Panc1 (cell line): ENCODE measurements at regions not wholly inside any gene's neighbourhood (a gene's known extent, or its start where the extent isn't known, plus 50 kb on each side); places are given as distances from the start of the nearest gene placed in this dataset.

Experiments
- ATAC-seq: fragments of 200-7000 bp; cut with Tn5 transposase; 2 replicates; pipeline ENCODE4 v1.9.1; 2020; ENCODE audit warnings: mild to moderate bottlenecking, moderate library complexity
- BruUV-seq: library from RNA; stranded (reverse); fragments of 400-500 nt; replicated peaks from 2 replicates; lab custom pipeline; 2021; lab: Mats Ljungman, UMichigan
- CTCF ChIA-PET: fragments of 300-600 bp; sonication (Branson Sonifier 250); formaldehyde crosslinking; loops from one replicate; lab custom pipeline; 2022; ENCODE audit warnings: antibody characterized with exemption; lab: Charles Lee
- POLR2A ChIA-PET: fragments of 300-600 bp; sonication (Branson Sonifier 250); formaldehyde crosslinking; loops from one replicate; lab custom pipeline; 2022; ENCODE audit warnings: antibody characterized with exemption; lab: Charles Lee
- DNase-seq: peaks from one replicate; pipeline ENCODE4 v3.0.0-alpha.2; 2010; ENCODE audit warnings: low read depth, low spot score
- H3K27ac ChIP-seq: 2 replicates; pipeline ENCODE4 v1.5.1; 2011; ENCODE audit warnings: mild to moderate bottlenecking, low read length, inconsistent platforms
- H3K27me3 ChIP-seq: fragments of 200-500 bp; sonication (Bioruptor generic); 2 replicates; pipeline ENCODE4 v1.6.0; 2014; ENCODE audit warnings: low read length, inconsistent platforms; ENCODE audit not compliant: control insufficient read depth, insufficient read depth
- H3K36me3 ChIP-seq: fragments of 200-500 bp; sonication (Bioruptor generic); 2 replicates; pipeline ENCODE4 v1.5.1; 2014; ENCODE audit warnings: inconsistent platforms, mild to moderate bottlenecking, low read length, moderate library complexity; ENCODE audit not compliant: control insufficient read depth, insufficient read depth
- H3K4me1 ChIP-seq: 2 replicates; pipeline ENCODE4 v1.5.1; 2011; ENCODE audit warnings: inconsistent platforms, mild to moderate bottlenecking, low read length, moderate library complexity; ENCODE audit not compliant: control insufficient read depth, insufficient read depth
- H3K4me3 ChIP-seq, 2 experiments: 2 replicates each; pipeline ENCODE4 v1.5.1; 2011 to 2012; ENCODE audit warnings: low read depth in 2 of 2, low read length in 2 of 2, mild to moderate bottlenecking in 2 of 2, inconsistent platforms in 1 of 2, moderate library complexity in 1 of 2
- H3K9me3 ChIP-seq: fragments of 200-500 bp; sonication (Bioruptor generic); 2 replicates; pipeline ENCODE4 v1.5.1; 2014; ENCODE audit warnings: low read depth, mild to moderate bottlenecking, inconsistent platforms, low read length, moderate library complexity; ENCODE audit not compliant: control insufficient read depth, insufficient read depth
- POLR2AphosphoS5 ChIP-seq: IDR thresholded peaks from 2 replicates; pipeline ENCODE4 v1.6.1; 2012; ENCODE audit warnings: mild to moderate bottlenecking, low read depth, low read length, moderate library complexity
- REST ChIP-seq, 2 experiments: IDR thresholded peaks; 2 replicates each; pipeline ENCODE4 v1.6.1; 2011 to 2012; ENCODE audit warnings: low read depth in 2 of 2, control low read depth in 1 of 2, low read length in 1 of 2, mild to moderate bottlenecking in 1 of 2, moderate library complexity in 1 of 2; ENCODE audit not compliant: insufficient read depth in 1 of 2
- SIN3A ChIP-seq: IDR thresholded peaks from 2 replicates; pipeline ENCODE4 v1.6.1; 2012; ENCODE audit warnings: low read depth, mild to moderate bottlenecking, low read length, moderate library complexity, borderline replicate concordance; ENCODE audit not compliant: insufficient read depth
- TCF7L2 ChIP-seq: IDR thresholded peaks from 2 replicates; pipeline ENCODE4 v1.6.1; 2011; ENCODE audit warnings: mild to moderate bottlenecking, low read depth, low read length, inconsistent platforms
- in situ Hi-C: cut with HindIII; loops from 2 replicates; pipeline ENCODE4 v1.10.0; 2016; ENCODE audit warnings: low sequenced_read_pairs, low pct_unique_long_range_greater_than_20kb
- intact Hi-C: fragments of 100-400 bp; cut with micrococcal nuclease; formaldehyde crosslinking; loops from one replicate; pipeline ENCODE4 v1.10.0; 2022; ENCODE audit not compliant: unreplicated experiment
- TF ChIP-seq, protein P1 (sequence below): fragments of 450-650 bp; IDR thresholded peaks from 2 replicates; pipeline ENCODE4 v1.5.1; 2017; ENCODE audit warnings: mild to moderate bottlenecking

DNA sequence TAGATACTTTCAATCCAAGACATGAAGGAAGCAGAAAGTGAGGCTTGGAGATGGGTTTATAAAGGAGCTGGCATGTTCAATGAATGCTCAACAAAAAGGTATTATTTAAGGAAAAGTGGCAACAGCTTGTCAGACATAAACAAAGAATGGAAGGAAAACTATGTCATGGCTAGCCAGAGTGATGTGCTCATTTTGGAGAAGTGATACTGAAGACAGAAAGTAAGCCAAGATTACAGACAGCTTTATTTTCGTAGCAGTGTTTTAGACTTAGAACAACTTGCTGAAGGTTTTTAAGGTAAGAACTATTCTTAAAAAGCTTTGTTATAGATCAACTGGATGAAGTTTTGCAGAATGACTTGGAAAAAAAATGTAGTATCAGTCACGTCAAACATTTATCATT lies 160.5 kb upstream of the FERD3L start:
- intact Hi-C loops, result no loop called here
- in situ Hi-C loops, result no loop called here
- DNase-seq (no peak), ATAC-seq (no peak)
- no peak overlapping the region for H3K27ac ChIP-seq
- CTCF ChIA-PET, result no interaction called here
- no peaks in the 10 kb centered on the region for H3K9me3 ChIP-seq
- TF ChIP-seq REST (IDR thresholded peaks at IDR 0.05; ENCODE audit: insufficient read depth in 1 of 2, low read depth in 2 of 2, low read length in 1 of 2) (no peak), SIN3A (no peak), TCF7L2 (no peak)
- TF ChIP-seq, protein P1, sequence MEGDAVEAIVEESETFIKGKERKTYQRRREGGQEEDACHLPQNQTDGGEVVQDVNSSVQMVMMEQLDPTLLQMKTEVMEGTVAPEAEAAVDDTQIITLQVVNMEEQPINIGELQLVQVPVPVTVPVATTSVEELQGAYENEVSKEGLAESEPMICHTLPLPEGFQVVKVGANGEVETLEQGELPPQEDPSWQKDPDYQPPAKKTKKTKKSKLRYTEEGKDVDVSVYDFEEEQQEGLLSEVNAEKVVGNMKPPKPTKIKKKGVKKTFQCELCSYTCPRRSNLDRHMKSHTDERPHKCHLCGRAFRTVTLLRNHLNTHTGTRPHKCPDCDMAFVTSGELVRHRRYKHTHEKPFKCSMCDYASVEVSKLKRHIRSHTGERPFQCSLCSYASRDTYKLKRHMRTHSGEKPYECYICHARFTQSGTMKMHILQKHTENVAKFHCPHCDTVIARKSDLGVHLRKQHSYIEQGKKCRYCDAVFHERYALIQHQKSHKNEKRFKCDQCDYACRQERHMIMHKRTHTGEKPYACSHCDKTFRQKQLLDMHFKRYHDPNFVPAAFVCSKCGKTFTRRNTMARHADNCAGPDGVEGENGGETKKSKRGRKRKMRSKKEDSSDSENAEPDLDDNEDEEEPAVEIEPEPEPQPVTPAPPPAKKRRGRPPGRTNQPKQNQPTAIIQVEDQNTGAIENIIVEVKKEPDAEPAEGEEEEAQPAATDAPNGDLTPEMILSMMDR, result no peak
- no TSS peak for BruUV-seq
- no peaks in the 10 kb centered on the region for H3K4me1 ChIP-seq
- no peaks in the 10 kb centered on the region for H3K27me3 ChIP-seq
- POLR2A ChIA-PET, result no interaction called here
- H3K36me3 ChIP-seq, result no peaks in the 10 kb centered on the region
- H3K4me3 ChIP-seq, result no peak overlapping the region

- no peak for ATAC-seq
- TF ChIP-seq, protein P1, result no peak
- TF ChIP-seq SIN3A (no peak), POLR2AphosphoS5 (no peak), REST (IDR thresholded peaks at IDR 0.05; ENCODE audit: insufficient read depth in 1 of 2, low read depth in 2 of 2, low read length in 1 of 2) (no peak), TCF7L2 (no peak)
- DNase-seq, result no peak
- no peaks in the 10 kb centered on the region for H3K27me3 ChIP-seq
- H3K4me3 ChIP-seq, result no peak overlapping the region
- no TSS peak for BruUV-seq
- H3K4me1 ChIP-seq, result no peaks in the 10 kb centered on the region
- H3K36me3 ChIP-seq, result no peaks in the 10 kb centered on the region
- ChIA-PET POLR2A (interaction anchor here (0.7 kb wide), 1 partner anchor 267 kb away, joined by 4 read pairs; no protein-coding TSS in a partner anchor), CTCF (no interaction called here)
- H3K9me3 ChIP-seq, result no peaks in the 10 kb centered on the region
- intact Hi-C loops (no loop called here), in situ Hi-C loops (no loop called here)
- no peak overlapping the region for H3K27ac ChIP-seq
Measured at GRCh38 chr7:19304086-19304485, 158.9 kb upstream of the FERD3L start.
